ENCODE measurements at regions not wholly inside any gene's neighbourhood (a gene's known extent, or its start where the extent isn't known, plus 50 kb on each side); places are given as distances from the start of the nearest gene placed in this dataset.

DNA sequence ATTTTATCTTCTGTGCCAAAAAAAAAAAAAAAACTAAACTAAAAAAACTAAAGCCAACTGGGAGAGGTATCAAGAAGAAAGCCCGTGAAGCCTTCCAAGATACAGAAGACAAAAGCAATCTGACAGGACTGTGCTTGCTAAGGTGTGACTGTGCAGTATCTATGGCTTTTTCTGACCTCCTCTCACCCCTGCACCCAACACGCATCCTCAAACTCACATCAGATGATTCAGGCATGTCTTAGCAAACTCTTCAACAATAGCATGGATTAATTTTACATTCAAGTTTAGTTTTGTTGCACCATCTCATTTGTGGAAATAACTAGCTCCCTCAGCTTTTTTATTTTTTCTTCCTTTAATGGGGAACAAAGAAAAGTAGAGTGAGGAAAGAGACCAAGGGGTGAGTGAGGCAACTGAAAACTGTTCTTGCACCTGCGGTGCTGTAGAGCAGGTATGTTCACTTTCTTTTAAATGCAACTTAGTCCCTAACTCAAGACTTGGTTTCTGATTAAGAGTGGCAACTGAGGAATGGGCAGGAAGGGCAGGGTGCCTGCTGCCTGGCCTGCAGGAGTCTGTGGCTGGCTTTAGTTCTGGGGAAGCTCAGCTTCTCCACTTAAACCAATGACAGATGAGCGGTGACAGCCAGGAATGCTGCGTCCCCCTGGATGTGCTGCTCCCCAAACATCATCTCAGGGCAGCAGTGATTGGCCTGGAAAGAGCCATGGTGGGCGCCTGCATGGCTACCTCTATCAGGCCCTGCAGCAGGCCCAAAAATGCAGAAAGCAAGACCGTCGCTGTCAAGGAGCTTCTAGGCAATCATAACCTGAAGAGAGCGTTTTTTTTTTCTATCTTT is 71.3 kb upstream of the LRRC8B start:
- H3K79me2 ChIP-seq (ENCODE audit: low read length) = no peaks in the 10 kb centered on the region
- no peak overlapping the region for H3K9ac ChIP-seq (ENCODE audit: low read length)
- H2AFZ ChIP-seq (ENCODE audit: low read depth, low read length) = no peak overlapping the region
- H3K27ac ChIP-seq (ENCODE audit: low read length) = no peak overlapping the region
- no peaks in the 10 kb centered on the region for H3K27me3 ChIP-seq (ENCODE audit: low read depth, low read length)
- TF ChIP-seq EZH2phosphoT487 (IDR thresholded peaks at IDR 0.05; ENCODE audit: low read depth) = no peak
- TF ChIP-seq, protein P1, sequence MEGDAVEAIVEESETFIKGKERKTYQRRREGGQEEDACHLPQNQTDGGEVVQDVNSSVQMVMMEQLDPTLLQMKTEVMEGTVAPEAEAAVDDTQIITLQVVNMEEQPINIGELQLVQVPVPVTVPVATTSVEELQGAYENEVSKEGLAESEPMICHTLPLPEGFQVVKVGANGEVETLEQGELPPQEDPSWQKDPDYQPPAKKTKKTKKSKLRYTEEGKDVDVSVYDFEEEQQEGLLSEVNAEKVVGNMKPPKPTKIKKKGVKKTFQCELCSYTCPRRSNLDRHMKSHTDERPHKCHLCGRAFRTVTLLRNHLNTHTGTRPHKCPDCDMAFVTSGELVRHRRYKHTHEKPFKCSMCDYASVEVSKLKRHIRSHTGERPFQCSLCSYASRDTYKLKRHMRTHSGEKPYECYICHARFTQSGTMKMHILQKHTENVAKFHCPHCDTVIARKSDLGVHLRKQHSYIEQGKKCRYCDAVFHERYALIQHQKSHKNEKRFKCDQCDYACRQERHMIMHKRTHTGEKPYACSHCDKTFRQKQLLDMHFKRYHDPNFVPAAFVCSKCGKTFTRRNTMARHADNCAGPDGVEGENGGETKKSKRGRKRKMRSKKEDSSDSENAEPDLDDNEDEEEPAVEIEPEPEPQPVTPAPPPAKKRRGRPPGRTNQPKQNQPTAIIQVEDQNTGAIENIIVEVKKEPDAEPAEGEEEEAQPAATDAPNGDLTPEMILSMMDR (IDR thresholded peaks at IDR 0.05; ENCODE audit: low read depth, low read length) = no peak
- H3K9me3 ChIP-seq (ENCODE audit: insufficient read depth, low read length) = no peaks in the 10 kb centered on the region
- H3K36me3 ChIP-seq (replicated peaks; ENCODE audit: low read depth, low read length) = no peaks in the 10 kb centered on the region
- H3K4me3 ChIP-seq (ENCODE audit: low read length) = no peak overlapping the region
- H4K20me1 ChIP-seq (ENCODE audit: insufficient read depth, low read length) = no peaks in the 10 kb centered on the region
- peaks cover 20% of the 10 kb centered on the region for H3K4me1 ChIP-seq (ENCODE audit: low read length)
- no peak overlapping the region for H3K4me2 ChIP-seq (ENCODE audit: low read length)

- Histone ChIP-seq H3K36me3 (replicated peaks; ENCODE audit: low read depth, low read length) (no peaks in the 10 kb centered on the region), H3K27ac (ENCODE audit: low read length) (no peak overlapping the region), H2AFZ (ENCODE audit: low read depth, low read length) (no peak overlapping the region), H3K27me3 (ENCODE audit: low read depth, low read length) (no peaks in the 10 kb centered on the region), H3K4me2 (ENCODE audit: low read length) (0 out of 2 replicates have a peak overlapping the region, but pooled peaks have one; percentile 18), H4K20me1 (ENCODE audit: insufficient read depth, low read length) (no peaks in the 10 kb centered on the region), H3K9ac (ENCODE audit: low read length) (no peak overlapping the region), H3K9me3 (ENCODE audit: insufficient read depth, low read length) (no peaks in the 10 kb centered on the region), H3K79me2 (ENCODE audit: low read length) (no peaks in the 10 kb centered on the region), H3K4me3 (ENCODE audit: low read length) (no peak overlapping the region), H3K4me1 (ENCODE audit: low read length) (peaks cover 18% of the 10 kb centered on the region)
- TF ChIP-seq, protein P1 (IDR thresholded peaks at IDR 0.05; ENCODE audit: low read depth, low read length) = peak; percentile 59
- TF ChIP-seq EZH2phosphoT487 (IDR thresholded peaks at IDR 0.05; ENCODE audit: low read depth) = no peak
Measured at GRCh38 chr1:89454845-89455521, 69.6 kb upstream of the LRRC8B start.

GRCh38 chr1:89457046-89457445 is 67.6 kb upstream of the LRRC8B start:
- TF ChIP-seq, protein P1 (IDR thresholded peaks at IDR 0.05; ENCODE audit: low read depth, low read length) = no peak
- no peak for TF ChIP-seq EZH2phosphoT487 (IDR thresholded peaks at IDR 0.05; ENCODE audit: low read depth)
- H3K4me3 ChIP-seq (ENCODE audit: low read length) = no peak overlapping the region
- H4K20me1 ChIP-seq (ENCODE audit: insufficient read depth, low read length) = no peaks in the 10 kb centered on the region
- H3K4me1 ChIP-seq (ENCODE audit: low read length) = peaks cover 10% of the 10 kb centered on the region; the same call in 1 of the 2 replicates
- H3K79me2 ChIP-seq (ENCODE audit: low read length) = no peaks in the 10 kb centered on the region
- H3K36me3 ChIP-seq (replicated peaks; ENCODE audit: low read depth, low read length) = no peaks in the 10 kb centered on the region
- H3K27me3 ChIP-seq (ENCODE audit: low read depth, low read length) = no peaks in the 10 kb centered on the region
- H3K9me3 ChIP-seq (ENCODE audit: insufficient read depth, low read length) = no peaks in the 10 kb centered on the region
- H3K4me2 ChIP-seq (ENCODE audit: low read length) = no peak overlapping the region
- no peak overlapping the region for H3K27ac ChIP-seq (ENCODE audit: low read length)
- no peak overlapping the region for H2AFZ ChIP-seq (ENCODE audit: low read depth, low read length)
- H3K9ac ChIP-seq (ENCODE audit: low read length) = no peak overlapping the region

- no peak for TF ChIP-seq EZH2phosphoT487 (IDR thresholded peaks at IDR 0.05; ENCODE audit: low read depth)
- TF ChIP-seq, protein P1 (IDR thresholded peaks at IDR 0.05; ENCODE audit: low read depth, low read length) = no peak
- Histone ChIP-seq H3K9me3 (ENCODE audit: insufficient read depth, low read length) (no peaks in the 10 kb centered on the region), H3K27me3 (ENCODE audit: low read depth, low read length) (peaks cover 2% of the 10 kb centered on the region; the same call in 1 of the 2 replicates), H2AFZ (ENCODE audit: low read depth, low read length) (no peak overlapping the region), H3K27ac (ENCODE audit: low read length) (no peak overlapping the region), H3K4me2 (ENCODE audit: low read length) (no peak overlapping the region), H3K4me3 (ENCODE audit: low read length) (no peak overlapping the region), H4K20me1 (ENCODE audit: insufficient read depth, low read length) (no peaks in the 10 kb centered on the region), H3K79me2 (ENCODE audit: low read length) (no peaks in the 10 kb centered on the region), H3K9ac (ENCODE audit: low read length) (no peak overlapping the region), H3K4me1 (ENCODE audit: low read length) (peaks cover 12% of the 10 kb centered on the region; the same call in 1 of the 2 replicates), H3K36me3 (replicated peaks; ENCODE audit: low read depth, low read length) (no peaks in the 10 kb centered on the region)
Measured at GRCh38 chr1:89459081-89459480, 65.5 kb upstream of the LRRC8B start.

All from OCI-LY3 (cell line).